ENCODE measurements at regions not wholly inside any gene's neighbourhood (a gene's known extent, or its start where the extent isn't known, plus 50 kb on each side); places are given as distances from the start of the nearest gene placed in this dataset.

DNA sequence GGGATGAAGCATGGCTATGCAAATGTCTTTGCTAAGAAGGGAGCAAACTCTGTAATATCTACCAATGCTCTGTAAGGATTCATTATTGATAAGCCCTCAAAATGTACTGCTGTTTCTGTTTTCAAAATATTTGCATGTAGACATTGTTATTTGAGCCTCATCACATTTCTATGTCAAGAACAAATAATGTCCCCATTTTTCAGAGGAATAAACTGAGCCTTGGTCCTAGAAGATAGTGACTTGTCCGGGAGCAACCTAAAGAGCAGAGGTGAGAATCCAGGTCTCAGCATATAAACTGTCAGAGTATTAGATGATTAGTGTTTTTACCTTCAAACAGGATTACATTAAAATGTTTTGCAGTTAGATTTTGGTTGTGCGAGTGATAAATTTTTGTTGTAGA lies 125.5 kb upstream of the SRRM4 start:
- TF ChIP-seq, protein P1, sequence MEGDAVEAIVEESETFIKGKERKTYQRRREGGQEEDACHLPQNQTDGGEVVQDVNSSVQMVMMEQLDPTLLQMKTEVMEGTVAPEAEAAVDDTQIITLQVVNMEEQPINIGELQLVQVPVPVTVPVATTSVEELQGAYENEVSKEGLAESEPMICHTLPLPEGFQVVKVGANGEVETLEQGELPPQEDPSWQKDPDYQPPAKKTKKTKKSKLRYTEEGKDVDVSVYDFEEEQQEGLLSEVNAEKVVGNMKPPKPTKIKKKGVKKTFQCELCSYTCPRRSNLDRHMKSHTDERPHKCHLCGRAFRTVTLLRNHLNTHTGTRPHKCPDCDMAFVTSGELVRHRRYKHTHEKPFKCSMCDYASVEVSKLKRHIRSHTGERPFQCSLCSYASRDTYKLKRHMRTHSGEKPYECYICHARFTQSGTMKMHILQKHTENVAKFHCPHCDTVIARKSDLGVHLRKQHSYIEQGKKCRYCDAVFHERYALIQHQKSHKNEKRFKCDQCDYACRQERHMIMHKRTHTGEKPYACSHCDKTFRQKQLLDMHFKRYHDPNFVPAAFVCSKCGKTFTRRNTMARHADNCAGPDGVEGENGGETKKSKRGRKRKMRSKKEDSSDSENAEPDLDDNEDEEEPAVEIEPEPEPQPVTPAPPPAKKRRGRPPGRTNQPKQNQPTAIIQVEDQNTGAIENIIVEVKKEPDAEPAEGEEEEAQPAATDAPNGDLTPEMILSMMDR (IDR thresholded peaks at IDR 0.05; ENCODE audit: borderline replicate concordance, control extremely low read depth, extremely low read depth, insufficient read depth, missing control alignments) = no peak
- in situ Hi-C loops (cut with MboI; ENCODE audit: low sequenced_read_pairs, unreplicated experiment) = no loop called here
- DNase-seq (ENCODE audit: low spot score) = no peak

DNA sequence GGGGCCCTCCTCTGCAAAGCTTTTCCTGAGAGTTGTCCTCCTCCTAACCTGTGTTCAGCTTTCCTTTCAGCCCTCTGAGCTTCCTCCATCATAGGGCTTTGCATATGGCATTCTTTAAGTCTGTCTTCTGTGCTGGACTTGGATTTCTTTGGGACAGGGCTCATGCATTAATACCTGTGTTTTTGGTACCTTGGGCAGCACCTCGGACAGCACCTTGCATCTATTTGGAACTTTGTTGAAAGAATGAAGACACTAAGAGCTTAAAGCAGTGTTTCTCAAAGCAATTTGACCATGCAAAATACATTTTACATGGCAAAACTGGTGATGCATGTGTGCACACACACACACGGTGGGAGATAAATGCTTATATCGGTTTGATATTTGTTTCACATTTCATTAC lies 115.0 kb upstream of the SRRM4 start:
- no peak for DNase-seq (ENCODE audit: low spot score)
- TF ChIP-seq, protein P1 (IDR thresholded peaks at IDR 0.05; ENCODE audit: borderline replicate concordance, control extremely low read depth, extremely low read depth, insufficient read depth, missing control alignments) = no peak
- in situ Hi-C loops (cut with MboI; ENCODE audit: low sequenced_read_pairs, unreplicated experiment) = no loop called here

- in situ Hi-C loops (cut with MboI; ENCODE audit: low sequenced_read_pairs, unreplicated experiment) = no loop called here
- no peak for DNase-seq (ENCODE audit: low spot score)
- TF ChIP-seq, protein P1 (IDR thresholded peaks at IDR 0.05; ENCODE audit: borderline replicate concordance, control extremely low read depth, extremely low read depth, insufficient read depth, missing control alignments) = no peak
These were observed 110.8 kb upstream of the SRRM4 start for GRCh38 chr12:118870551-118870950.

- TF ChIP-seq, protein P1 (IDR thresholded peaks at IDR 0.05; ENCODE audit: borderline replicate concordance, control extremely low read depth, extremely low read depth, insufficient read depth, missing control alignments) = no peak
- in situ Hi-C loops (cut with MboI; ENCODE audit: low sequenced_read_pairs, unreplicated experiment) = no loop called here
- no peak for DNase-seq (ENCODE audit: low spot score)
These were observed 106.4 kb upstream of the SRRM4 start for GRCh38 chr12:118874698-118875548.

- no peak for DNase-seq (ENCODE audit: low spot score)
- in situ Hi-C loops (cut with MboI; ENCODE audit: low sequenced_read_pairs, unreplicated experiment) = no loop called here
- TF ChIP-seq, protein P1 (IDR thresholded peaks at IDR 0.05; ENCODE audit: borderline replicate concordance, control extremely low read depth, extremely low read depth, insufficient read depth, missing control alignments) = no peak
These were observed 100.4 kb upstream of the SRRM4 start for GRCh38 chr12:118880720-118881493.

DNA sequence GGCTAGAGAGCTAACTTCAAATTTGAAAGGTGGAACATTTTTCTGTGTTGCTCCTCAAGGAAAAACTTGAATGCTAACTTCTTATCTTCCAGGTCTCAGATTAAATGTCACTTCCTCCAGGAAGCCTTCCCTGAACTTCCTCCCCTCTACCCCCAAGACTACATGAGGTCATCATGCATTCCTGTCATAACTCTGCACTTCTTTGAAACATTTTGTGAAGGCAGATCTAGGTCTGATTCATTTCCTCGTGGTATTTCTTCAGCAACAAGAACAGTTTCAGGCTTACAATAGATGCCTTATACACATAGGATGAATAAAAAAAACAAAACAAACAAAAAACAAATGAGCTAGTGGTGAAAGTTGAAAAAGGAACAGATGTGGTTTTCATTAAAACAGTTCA lies 97.1 kb upstream of the SRRM4 start:
- TF ChIP-seq, protein P1 (IDR thresholded peaks at IDR 0.05; ENCODE audit: borderline replicate concordance, control extremely low read depth, extremely low read depth, insufficient read depth, missing control alignments) = no peak
- no peak for DNase-seq (ENCODE audit: low spot score)
- in situ Hi-C loops (cut with MboI; ENCODE audit: low sequenced_read_pairs, unreplicated experiment) = no loop called here
